ENCODE measurements at regions not wholly inside any gene's neighbourhood (a gene's known extent, or its start where the extent isn't known, plus 50 kb on each side); places are given as distances from the start of the nearest gene placed in this dataset.

DNA sequence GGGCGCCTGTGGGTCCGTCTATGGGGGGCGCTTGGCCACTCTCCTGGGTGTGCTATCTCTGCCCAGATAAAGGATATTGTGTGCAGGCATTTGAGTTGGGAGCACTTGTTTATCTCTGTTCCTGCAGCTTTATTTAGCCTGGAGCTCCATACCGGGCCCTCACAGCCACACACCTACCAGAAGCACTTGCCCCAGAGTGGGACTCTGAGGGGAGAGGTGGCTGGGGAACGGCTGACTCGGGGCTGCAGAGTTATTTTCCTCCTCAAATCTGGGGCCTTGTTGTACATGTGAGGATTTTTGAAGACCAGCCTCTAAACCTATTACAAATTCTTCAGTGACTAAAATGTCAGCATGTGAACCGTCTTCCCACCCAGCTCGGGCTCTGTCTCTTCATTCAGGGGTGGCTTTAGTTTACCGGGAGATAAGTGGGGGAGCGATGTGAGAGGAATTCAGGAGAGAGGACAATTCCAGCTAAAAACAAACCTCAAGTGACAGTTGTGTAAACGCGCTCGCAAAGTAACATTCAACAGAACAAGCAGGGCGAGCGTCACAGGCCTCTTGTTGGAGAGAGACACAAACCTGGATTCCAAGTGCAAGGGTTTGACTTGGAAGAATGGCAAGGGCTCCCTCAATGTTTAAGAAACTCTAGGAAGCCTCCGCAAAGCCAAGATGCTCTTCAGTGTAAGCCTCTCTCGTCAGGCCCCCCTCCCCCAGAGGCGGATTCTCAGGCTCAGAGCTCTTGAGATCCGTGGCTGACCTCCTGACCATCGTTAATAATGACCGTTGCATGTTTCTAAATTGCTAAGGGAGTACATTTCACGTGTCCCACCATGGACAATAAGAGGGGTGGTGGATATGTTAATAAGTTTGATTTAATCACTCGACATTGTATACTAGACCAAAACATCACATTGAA is 548.9 kb downstream of the QKI start:
- TF ChIP-seq SP1 (IDR thresholded peaks at IDR 0.05; ENCODE audit: low read depth) = no peak
- TF ChIP-seq, protein P1, sequence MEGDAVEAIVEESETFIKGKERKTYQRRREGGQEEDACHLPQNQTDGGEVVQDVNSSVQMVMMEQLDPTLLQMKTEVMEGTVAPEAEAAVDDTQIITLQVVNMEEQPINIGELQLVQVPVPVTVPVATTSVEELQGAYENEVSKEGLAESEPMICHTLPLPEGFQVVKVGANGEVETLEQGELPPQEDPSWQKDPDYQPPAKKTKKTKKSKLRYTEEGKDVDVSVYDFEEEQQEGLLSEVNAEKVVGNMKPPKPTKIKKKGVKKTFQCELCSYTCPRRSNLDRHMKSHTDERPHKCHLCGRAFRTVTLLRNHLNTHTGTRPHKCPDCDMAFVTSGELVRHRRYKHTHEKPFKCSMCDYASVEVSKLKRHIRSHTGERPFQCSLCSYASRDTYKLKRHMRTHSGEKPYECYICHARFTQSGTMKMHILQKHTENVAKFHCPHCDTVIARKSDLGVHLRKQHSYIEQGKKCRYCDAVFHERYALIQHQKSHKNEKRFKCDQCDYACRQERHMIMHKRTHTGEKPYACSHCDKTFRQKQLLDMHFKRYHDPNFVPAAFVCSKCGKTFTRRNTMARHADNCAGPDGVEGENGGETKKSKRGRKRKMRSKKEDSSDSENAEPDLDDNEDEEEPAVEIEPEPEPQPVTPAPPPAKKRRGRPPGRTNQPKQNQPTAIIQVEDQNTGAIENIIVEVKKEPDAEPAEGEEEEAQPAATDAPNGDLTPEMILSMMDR (IDR thresholded peaks at IDR 0.05 in 2 of 3, conservative IDR thresholded peaks at IDR 0.05 in 1 of 3; ENCODE audit: borderline replicate concordance in 1 of 3, insufficient read depth in 1 of 3, low read depth in 2 of 3, low read length in 2 of 3) = no peak
- no peak for TF ChIP-seq EGR1 (IDR thresholded peaks at IDR 0.05; ENCODE audit: low read depth)
- TF ChIP-seq, protein P2, sequence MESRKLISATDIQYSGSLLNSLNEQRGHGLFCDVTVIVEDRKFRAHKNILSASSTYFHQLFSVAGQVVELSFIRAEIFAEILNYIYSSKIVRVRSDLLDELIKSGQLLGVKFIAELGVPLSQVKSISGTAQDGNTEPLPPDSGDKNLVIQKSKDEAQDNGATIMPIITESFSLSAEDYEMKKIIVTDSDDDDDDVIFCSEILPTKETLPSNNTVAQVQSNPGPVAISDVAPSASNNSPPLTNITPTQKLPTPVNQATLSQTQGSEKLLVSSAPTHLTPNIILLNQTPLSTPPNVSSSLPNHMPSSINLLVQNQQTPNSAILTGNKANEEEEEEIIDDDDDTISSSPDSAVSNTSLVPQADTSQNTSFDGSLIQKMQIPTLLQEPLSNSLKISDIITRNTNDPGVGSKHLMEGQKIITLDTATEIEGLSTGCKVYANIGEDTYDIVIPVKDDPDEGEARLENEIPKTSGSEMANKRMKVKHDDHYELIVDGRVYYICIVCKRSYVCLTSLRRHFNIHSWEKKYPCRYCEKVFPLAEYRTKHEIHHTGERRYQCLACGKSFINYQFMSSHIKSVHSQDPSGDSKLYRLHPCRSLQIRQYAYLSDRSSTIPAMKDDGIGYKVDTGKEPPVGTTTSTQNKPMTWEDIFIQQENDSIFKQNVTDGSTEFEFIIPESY (IDR thresholded peaks at IDR 0.05; ENCODE audit: extremely low read depth, insufficient replicate concordance, low read length) = no peak
- TF ChIP-seq FOSL1 (IDR thresholded peaks at IDR 0.05; ENCODE audit: low read depth) = no peak
- TF ChIP-seq, protein P3, sequence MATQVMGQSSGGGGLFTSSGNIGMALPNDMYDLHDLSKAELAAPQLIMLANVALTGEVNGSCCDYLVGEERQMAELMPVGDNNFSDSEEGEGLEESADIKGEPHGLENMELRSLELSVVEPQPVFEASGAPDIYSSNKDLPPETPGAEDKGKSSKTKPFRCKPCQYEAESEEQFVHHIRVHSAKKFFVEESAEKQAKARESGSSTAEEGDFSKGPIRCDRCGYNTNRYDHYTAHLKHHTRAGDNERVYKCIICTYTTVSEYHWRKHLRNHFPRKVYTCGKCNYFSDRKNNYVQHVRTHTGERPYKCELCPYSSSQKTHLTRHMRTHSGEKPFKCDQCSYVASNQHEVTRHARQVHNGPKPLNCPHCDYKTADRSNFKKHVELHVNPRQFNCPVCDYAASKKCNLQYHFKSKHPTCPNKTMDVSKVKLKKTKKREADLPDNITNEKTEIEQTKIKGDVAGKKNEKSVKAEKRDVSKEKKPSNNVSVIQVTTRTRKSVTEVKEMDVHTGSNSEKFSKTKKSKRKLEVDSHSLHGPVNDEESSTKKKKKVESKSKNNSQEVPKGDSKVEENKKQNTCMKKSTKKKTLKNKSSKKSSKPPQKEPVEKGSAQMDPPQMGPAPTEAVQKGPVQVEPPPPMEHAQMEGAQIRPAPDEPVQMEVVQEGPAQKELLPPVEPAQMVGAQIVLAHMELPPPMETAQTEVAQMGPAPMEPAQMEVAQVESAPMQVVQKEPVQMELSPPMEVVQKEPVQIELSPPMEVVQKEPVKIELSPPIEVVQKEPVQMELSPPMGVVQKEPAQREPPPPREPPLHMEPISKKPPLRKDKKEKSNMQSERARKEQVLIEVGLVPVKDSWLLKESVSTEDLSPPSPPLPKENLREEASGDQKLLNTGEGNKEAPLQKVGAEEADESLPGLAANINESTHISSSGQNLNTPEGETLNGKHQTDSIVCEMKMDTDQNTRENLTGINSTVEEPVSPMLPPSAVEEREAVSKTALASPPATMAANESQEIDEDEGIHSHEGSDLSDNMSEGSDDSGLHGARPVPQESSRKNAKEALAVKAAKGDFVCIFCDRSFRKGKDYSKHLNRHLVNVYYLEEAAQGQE (IDR thresholded peaks at IDR 0.05; ENCODE audit: low read depth) = no peak
- TF ChIP-seq, protein P4, sequence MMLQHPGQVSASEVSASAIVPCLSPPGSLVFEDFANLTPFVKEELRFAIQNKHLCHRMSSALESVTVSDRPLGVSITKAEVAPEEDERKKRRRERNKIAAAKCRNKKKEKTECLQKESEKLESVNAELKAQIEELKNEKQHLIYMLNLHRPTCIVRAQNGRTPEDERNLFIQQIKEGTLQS (IDR thresholded peaks at IDR 0.05) = no peak
- TF ChIP-seq SIN3A (IDR thresholded peaks at IDR 0.05; ENCODE audit: low read depth) = no peak
- no peak for TF ChIP-seq YY1 (IDR thresholded peaks at IDR 0.05; ENCODE audit: extremely low read depth, insufficient replicate concordance, low read depth, low read length)
- no peak for TF ChIP-seq RAD21 (IDR thresholded peaks at IDR 0.05; ENCODE audit: low read depth)
- no peak for TF ChIP-seq JUND (IDR thresholded peaks at IDR 0.05)
- TF ChIP-seq ELF1 (IDR thresholded peaks at IDR 0.05; ENCODE audit: borderline replicate concordance, low read depth) = no peak
- TF ChIP-seq EZH2phosphoT487 (IDR thresholded peaks at IDR 0.05; ENCODE audit: borderline replicate concordance) = no peak
- POLR2A ChIA-PET = no interaction called here
- Histone ChIP-seq H2AFZ (ENCODE audit: low read depth, low read length, poor library complexity, severe bottlenecking) (no peak overlapping the region), H3K4me1 (ENCODE audit: control insufficient read depth in 1 of 2, insufficient read depth in 2 of 2, low read length in 2 of 2) (no peaks in the 10 kb centered on the region), H3K27ac (ENCODE audit: low read depth, low read length) (no peak overlapping the region), H3K4me2 (ENCODE audit: low read length) (no peak overlapping the region), H3K9me3 (ENCODE audit: control insufficient read depth in 1 of 2, insufficient read depth in 1 of 2, low read depth in 1 of 2, low read length in 2 of 2) (no peaks in the 10 kb centered on the region), H3K9me2 (ENCODE audit: insufficient read depth) (no peaks in the 10 kb centered on the region), H3K4me3 (replicated peaks in 1 of 2; ENCODE audit: low read depth in 1 of 2, low read length in 2 of 2) (no peak overlapping the region), H3K36me3 (ENCODE audit: control insufficient read depth in 1 of 2, insufficient read depth in 2 of 2, low read length in 2 of 2) (no peaks in the 10 kb centered on the region), H3K9ac (ENCODE audit: low read length) (no peak overlapping the region), H3K79me2 (ENCODE audit: insufficient read depth, low read length) (no peaks in the 10 kb centered on the region), H4K20me1 (ENCODE audit: insufficient read depth) (no peaks in the 10 kb centered on the region), H3K27me3 (ENCODE audit: insufficient read depth, low read length) (no peaks in the 10 kb centered on the region)
- no TSS peak for BruUV-seq (replicated peaks)
- CTCF ChIA-PET = no interaction called here
- RAD21 ChIA-PET (ENCODE audit: low non-redundant PET in 1 of 2, low total read pairs in 2 of 2, uncharacterized antibody in 2 of 2, unreplicated experiment in 2 of 2) = no interaction called here
- intact Hi-C loops (cut with micrococcal nuclease) = no loop called here
- ATAC-seq (no peak), DNase-seq (ENCODE audit: low read depth, low spot score) (no peak)
